Activated CD8-positive, alpha-beta memory T cell treated with anti-CD3 and anti-CD28 coated beads for 24 hours (primary cell): ENCODE measurements at regions not wholly inside any gene's neighbourhood (a gene's known extent, or its start where the extent isn't known, plus 50 kb on each side); places are given as distances from the start of the nearest gene placed in this dataset.

Source experiments
- DNase-seq: peaks from one replicate; pipeline ENCODE4 v3.0.0-alpha.2; 2020

- DNase-seq = no peak
Observed at GRCh38 chr20:39504710-39505094, 542.6 kb downstream of the DHX35 start.

GRCh38 chr20:39503902-39504709 lies 542.0 kb downstream of the DHX35 start:
- DNase-seq = no peak

GRCh38 chr20:39492223-39492797 lies 530.2 kb downstream of the DHX35 start:
- DNase-seq = no peak

- no peak for DNase-seq
Observed at GRCh38 chr20:39491711-39492110, 529.6 kb downstream of the DHX35 start.

GRCh38 chr20:39489986-39490560 lies 527.9 kb downstream of the DHX35 start:
- DNase-seq = no peak

GRCh38 chr20:39480276-39481043 lies 518.3 kb downstream of the DHX35 start:
- no peak for DNase-seq

- DNase-seq = no peak
Observed at GRCh38 chr20:39479196-39479810, 517.2 kb downstream of the DHX35 start.

GRCh38 chr20:39474879-39475278 lies 512.7 kb downstream of the DHX35 start:
- no peak for DNase-seq

GRCh38 chr20:39473536-39473935 lies 511.4 kb downstream of the DHX35 start:
- DNase-seq = no peak

GRCh38 chr20:39468703-39469102 lies 506.6 kb downstream of the DHX35 start:
- no peak for DNase-seq

- no peak for DNase-seq
Observed at GRCh38 chr20:39464238-39464637, 502.1 kb downstream of the DHX35 start.

GRCh38 chr20:39462416-39462945 lies 500.3 kb downstream of the DHX35 start:
- DNase-seq = no peak

- DNase-seq = no peak
Observed at GRCh38 chr20:39458452-39458851, 496.3 kb downstream of the DHX35 start.

- DNase-seq = no peak
Observed at GRCh38 chr20:39453890-39454289, 491.7 kb downstream of the DHX35 start.

- DNase-seq = no peak
Observed at GRCh38 chr20:39452583-39453340, 490.6 kb downstream of the DHX35 start.

- DNase-seq = no peak
Observed at GRCh38 chr20:39451386-39451785, 489.2 kb downstream of the DHX35 start.

- no peak for DNase-seq
Observed at GRCh38 chr20:39446397-39446796, 484.3 kb downstream of the DHX35 start.

GRCh38 chr20:39445095-39445494 lies 483.0 kb downstream of the DHX35 start:
- no peak for DNase-seq

GRCh38 chr20:39433466-39433865 lies 471.3 kb downstream of the DHX35 start:
- DNase-seq = no peak

- DNase-seq = no peak
Observed at GRCh38 chr20:39431091-39431880, 469.1 kb downstream of the DHX35 start.

- no peak for DNase-seq
Observed at GRCh38 chr20:39429726-39430125, 467.6 kb downstream of the DHX35 start.
